ENCODE measurements at regions not wholly inside any gene's neighbourhood (a gene's known extent, or its start where the extent isn't known, plus 50 kb on each side); places are given as distances from the start of the nearest gene placed in this dataset. TPM values are rescaled to one million over a fixed set of nuclear protein-coding genes. Genes with fewer than 3 reads are reported as not detected.

- no peak for DNase-seq
- Histone ChIP-seq H3K4me3 (no peak overlapping the region), H3K27ac (no peak overlapping the region), H3K4me1 (ENCODE audit: insufficient read depth) (no peaks in the 10 kb centered on the region), H3K27me3 (no peaks in the 10 kb centered on the region), H3K36me3 (no peaks in the 10 kb centered on the region), H3K9me3 (no peaks in the 10 kb centered on the region)
- TF ChIP-seq CTCF (IDR thresholded peaks at IDR 0.05): no peak
- TF ChIP-seq POLR2A (IDR thresholded peaks at IDR 0.05): no peak
- TF ChIP-seq EP300 (IDR thresholded peaks at IDR 0.05): no peak
- intact Hi-C loops (cut with DNase I): no loop called here
- 90 to 97% (median 93%) methylated on average over 3 of the region's 3 CpGs for WGBS, 3 donors
Observed at GRCh38 chr13:40505196-40505595, 161.2 kb downstream of the FOXO1 start.

Small RNA genes in the stretch of these regions (small RNA-seq; reads per million reads assigned to genes)
- gene RF00108 (not detected), gene RNY3P9 (not detected), gene RPL17P51 (not detected)
